ENCODE measurements at regions not wholly inside any gene's neighbourhood (a gene's known extent, or its start where the extent isn't known, plus 50 kb on each side); places are given as distances from the start of the nearest gene placed in this dataset.

- no peak for TF ChIP-seq CTCF (IDR thresholded peaks at IDR 0.05)
- TF ChIP-seq POLR2AphosphoS5 (IDR thresholded peaks at IDR 0.05): no peak
- TF ChIP-seq POLR2A (IDR thresholded peaks at IDR 0.05): no peak
- TF ChIP-seq EP300 (IDR thresholded peaks at IDR 0.05; ENCODE audit: low read depth): no peak
These were observed 74.6 kb upstream of the PRSS58 start for GRCh38 chr7:142332421-142332820.
